RWPE1 (cell line): ENCODE measurements at regions not wholly inside any gene's neighbourhood (a gene's known extent, or its start where the extent isn't known, plus 50 kb on each side); places are given as distances from the start of the nearest gene placed in this dataset.

Source experiments
- CTCF ChIA-PET: fragments of 350-600 bp; sonication (Branson Sonifier 250); formaldehyde crosslinking; extraction: SDS; loops from one replicate; lab custom pipeline; 2021; lab: Yijun Ruan, JAX
- POLR2A ChIA-PET: fragments of 400-600 bp; formaldehyde crosslinking; extraction: SDS; loops from one replicate; lab custom pipeline; 2020; ENCODE audit warnings: antibody characterized with exemption; ENCODE audit not compliant: low non-redundant PET; lab: Yijun Ruan, JAX
- DNase-seq: peaks from one replicate; pipeline ENCODE4 v3.0.0; 2012; ENCODE audit warnings: low spot score
- H3K27ac ChIP-seq: fragments of 450-650 bp; 2 replicates; pipeline ENCODE4 v1.5.1; 2017
- TF ChIP-seq, protein P1 (sequence below): fragments of 450-650 bp; conservative IDR thresholded peaks from 2 replicates; pipeline ENCODE4 v1.5.1; 2017; ENCODE audit warnings: low read depth, mild to moderate bottlenecking

GRCh38 chr4:31026256-31026655 lies 306.1 kb downstream of the PCDH7 start:
- TF ChIP-seq, protein P1, sequence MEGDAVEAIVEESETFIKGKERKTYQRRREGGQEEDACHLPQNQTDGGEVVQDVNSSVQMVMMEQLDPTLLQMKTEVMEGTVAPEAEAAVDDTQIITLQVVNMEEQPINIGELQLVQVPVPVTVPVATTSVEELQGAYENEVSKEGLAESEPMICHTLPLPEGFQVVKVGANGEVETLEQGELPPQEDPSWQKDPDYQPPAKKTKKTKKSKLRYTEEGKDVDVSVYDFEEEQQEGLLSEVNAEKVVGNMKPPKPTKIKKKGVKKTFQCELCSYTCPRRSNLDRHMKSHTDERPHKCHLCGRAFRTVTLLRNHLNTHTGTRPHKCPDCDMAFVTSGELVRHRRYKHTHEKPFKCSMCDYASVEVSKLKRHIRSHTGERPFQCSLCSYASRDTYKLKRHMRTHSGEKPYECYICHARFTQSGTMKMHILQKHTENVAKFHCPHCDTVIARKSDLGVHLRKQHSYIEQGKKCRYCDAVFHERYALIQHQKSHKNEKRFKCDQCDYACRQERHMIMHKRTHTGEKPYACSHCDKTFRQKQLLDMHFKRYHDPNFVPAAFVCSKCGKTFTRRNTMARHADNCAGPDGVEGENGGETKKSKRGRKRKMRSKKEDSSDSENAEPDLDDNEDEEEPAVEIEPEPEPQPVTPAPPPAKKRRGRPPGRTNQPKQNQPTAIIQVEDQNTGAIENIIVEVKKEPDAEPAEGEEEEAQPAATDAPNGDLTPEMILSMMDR: no peak
- ChIA-PET CTCF (interaction anchor here (0.5 kb wide), 1 partner anchor 470 kb away, joined by 3 read pairs; no protein-coding TSS in a partner anchor), POLR2A (no interaction called here)
- H3K27ac ChIP-seq: no peak overlapping the region
- DNase-seq: no peak

GRCh38 chr4:31034550-31034949 lies 314.4 kb downstream of the PCDH7 start:
- DNase-seq: no peak
- CTCF ChIA-PET: interaction anchor here (0.6 kb wide), 1 partner anchor 751 kb away, joined by 4 read pairs; no protein-coding TSS in a partner anchor

DNA sequence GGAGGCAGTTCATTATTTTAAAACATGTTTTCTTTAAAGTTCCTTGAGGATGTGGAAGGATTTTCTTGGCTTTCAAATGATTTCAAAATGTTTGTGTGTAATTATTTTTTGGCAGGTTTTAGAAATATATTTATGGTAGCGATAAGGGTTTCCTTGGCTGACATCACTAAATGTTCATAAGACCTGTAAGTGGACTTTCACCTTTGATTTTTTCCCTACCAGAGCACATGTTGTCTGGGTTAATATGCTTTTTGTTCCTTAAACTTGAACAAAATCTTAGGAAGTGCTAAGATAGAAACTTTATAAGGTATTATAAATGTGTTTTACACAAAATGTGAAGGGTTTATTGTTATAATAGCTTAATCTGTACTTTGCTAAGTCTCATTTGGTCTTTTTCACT lies 315.6 kb downstream of the PCDH7 start:
- TF ChIP-seq, protein P1: no peak
- ChIA-PET CTCF (interaction anchor here (0.5 kb wide), 1 partner anchor 102 kb away, joined by 3 read pairs; no protein-coding TSS in a partner anchor), POLR2A (no interaction called here)
- no peak for DNase-seq
- no peak overlapping the region for H3K27ac ChIP-seq

More at GRCh38 chr4:31034550-31034949, 314.4 kb downstream of the PCDH7 start:
- H3K27ac ChIP-seq: no peak overlapping the region
- POLR2A ChIA-PET: no interaction called here
- TF ChIP-seq, protein P1: no peak

DNA sequence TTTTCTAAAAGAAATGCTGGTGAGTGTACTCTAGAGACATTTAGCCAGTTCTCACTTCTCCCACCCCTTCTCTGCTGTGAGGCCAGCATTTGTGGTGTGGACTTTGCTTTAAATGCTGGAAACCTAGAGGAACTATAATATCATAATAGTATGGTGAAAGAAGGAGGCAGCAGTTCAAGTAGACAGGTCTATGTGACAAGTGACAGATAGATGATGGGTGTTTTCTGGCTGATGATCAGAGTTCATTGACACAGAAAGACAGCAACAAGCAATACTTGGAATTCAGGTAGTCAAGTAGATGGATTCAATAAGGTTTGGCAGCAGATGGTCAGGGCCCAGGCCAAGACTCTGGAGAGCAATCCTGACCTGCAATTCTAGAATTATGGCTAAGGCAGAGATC lies 317.5 kb downstream of the PCDH7 start:
- no peak overlapping the region for H3K27ac ChIP-seq
- no peak for DNase-seq
- TF ChIP-seq, protein P1: no peak
- ChIA-PET POLR2A (no interaction called here), CTCF (no interaction called here)

- H3K27ac ChIP-seq: no peak overlapping the region
- TF ChIP-seq, protein P1: no peak
- ChIA-PET CTCF (interaction anchor here (0.7 kb wide), 1 partner anchor 11 kb away, joined by 3 read pairs; no protein-coding TSS in a partner anchor), POLR2A (interaction anchor here (0.6 kb wide), 1 partner anchor 419 kb away, joined by 5 read pairs; no protein-coding TSS in a partner anchor)
- no peak for DNase-seq
Measured at GRCh38 chr4:31039382-31039781, 319.2 kb downstream of the PCDH7 start.

DNA sequence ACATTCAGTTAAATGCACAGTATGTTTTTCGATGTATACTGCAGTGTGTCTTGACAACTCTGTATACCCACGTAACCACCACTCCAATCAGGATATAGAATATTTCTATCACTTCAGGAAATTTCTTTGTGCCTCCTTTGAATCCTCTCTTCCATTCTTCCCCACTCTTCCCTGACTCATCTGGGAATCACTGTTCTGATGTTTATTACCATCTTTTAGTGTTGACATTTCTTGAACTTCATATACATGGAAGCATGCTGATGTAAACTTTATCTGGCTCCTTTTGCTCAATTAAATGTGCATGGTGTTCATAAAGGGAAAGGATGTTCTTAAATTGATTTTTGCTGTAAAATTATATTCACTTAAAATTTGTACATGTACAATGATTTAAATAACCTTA lies 319.9 kb downstream of the PCDH7 start:
- DNase-seq: no peak
- ChIA-PET CTCF (no interaction called here), POLR2A (no interaction called here)
- H3K27ac ChIP-seq: no peak overlapping the region
- TF ChIP-seq, protein P1: no peak
